ENCODE measurements at regions not wholly inside any gene's neighbourhood (a gene's known extent, or its start where the extent isn't known, plus 50 kb on each side); places are given as distances from the start of the nearest gene placed in this dataset.
"Not testable (repeated sequence)": the region's sequence is repeated elsewhere in the genome, so short reads cannot be mapped to it uniquely, and the experiment has no call there.

- H3K4me3 ChIP-seq (ENCODE audit: low read depth, low read length), result no peak overlapping the region
- DNase-seq (ENCODE audit: low read depth), result no peak
- no peak for TF ChIP-seq CTCF (conservative IDR thresholded peaks at IDR 0.05; ENCODE audit: low read depth, low read length)
These were observed 223.0 kb downstream of the PAPSS1 start for GRCh38 chr4:107497054-107497453.

- H3K4me3 ChIP-seq (ENCODE audit: low read depth, low read length), result no peak overlapping the region
- no peak for TF ChIP-seq CTCF (conservative IDR thresholded peaks at IDR 0.05; ENCODE audit: low read depth, low read length)
- no peak for DNase-seq (ENCODE audit: low read depth)
These were observed 227.5 kb downstream of the PAPSS1 start for GRCh38 chr4:107492566-107492965.

- DNase-seq (ENCODE audit: low read depth), result no peak
- H3K4me3 ChIP-seq (ENCODE audit: low read depth, low read length), result no peak overlapping the region
- no peak for TF ChIP-seq CTCF (conservative IDR thresholded peaks at IDR 0.05; ENCODE audit: low read depth, low read length)
These were observed 229.9 kb downstream of the PAPSS1 start for GRCh38 chr4:107490116-107490515.

- DNase-seq (ENCODE audit: low read depth); H3K4me3 ChIP-seq (ENCODE audit: low read depth, low read length): not testable (repeated sequence)
These were observed 236.4 kb downstream of the PAPSS1 start for GRCh38 chr4:107483621-107484020.

GRCh38 chr4:107482546-107482945, 237.5 kb downstream of the PAPSS1 start:
- no peak for TF ChIP-seq CTCF (conservative IDR thresholded peaks at IDR 0.05; ENCODE audit: low read depth, low read length)
- no peak for DNase-seq (ENCODE audit: low read depth)
- H3K4me3 ChIP-seq (ENCODE audit: low read depth, low read length), result no peak overlapping the region

- no peak for TF ChIP-seq CTCF (conservative IDR thresholded peaks at IDR 0.05; ENCODE audit: low read depth, low read length)
- no peak overlapping the region for H3K4me3 ChIP-seq (ENCODE audit: low read depth, low read length)
- DNase-seq (ENCODE audit: low read depth), result no peak
These were observed 241.6 kb downstream of the PAPSS1 start for GRCh38 chr4:107478327-107478980.

GRCh38 chr4:107473126-107473525, 246.9 kb downstream of the PAPSS1 start:
- DNase-seq (ENCODE audit: low read depth), result no peak
- H3K4me3 ChIP-seq (ENCODE audit: low read depth, low read length), result no peak overlapping the region
- TF ChIP-seq CTCF (conservative IDR thresholded peaks at IDR 0.05; ENCODE audit: low read depth, low read length), result no peak

All from choroid plexus epithelial cell (primary cell).